Suprapubic skin (tissue), 4 donors: ENCODE measurements at regions not wholly inside any gene's neighbourhood (a gene's known extent, or its start where the extent isn't known, plus 50 kb on each side); places are given as distances from the start of the nearest gene placed in this dataset.

Experiments
- POLR2A ChIP-seq, 2 donors: fragments of 450-650 bp; IDR thresholded peaks; one replicate each; pipeline ENCODE4 v1.6.1; 2017; ENCODE audit warnings: antibody characterized with exemption in 2 of 2, mild to moderate bottlenecking in 2 of 2, moderate library complexity in 2 of 2
- POLR2AphosphoS5 ChIP-seq, 3 donors: sonication (generic); formaldehyde crosslinking; IDR thresholded peaks; one replicate each; pipeline ENCODE4 v1.6.1; 2017; ENCODE audit warnings: antibody characterized with exemption in 3 of 3
- TF ChIP-seq, protein P1 (sequence below), 2 donors: fragments of 200-600 bp in 1 of 2; fragments of 450-650 bp in 1 of 2; sonication (generic) in 1 of 2; IDR thresholded peaks; one replicate each; pipeline ENCODE4 v1.5.1; 2016 to 2019; ENCODE audit warnings: antibody characterized with exemption in 2 of 2, mild to moderate bottlenecking in 1 of 2, moderate library complexity in 1 of 2

DNA sequence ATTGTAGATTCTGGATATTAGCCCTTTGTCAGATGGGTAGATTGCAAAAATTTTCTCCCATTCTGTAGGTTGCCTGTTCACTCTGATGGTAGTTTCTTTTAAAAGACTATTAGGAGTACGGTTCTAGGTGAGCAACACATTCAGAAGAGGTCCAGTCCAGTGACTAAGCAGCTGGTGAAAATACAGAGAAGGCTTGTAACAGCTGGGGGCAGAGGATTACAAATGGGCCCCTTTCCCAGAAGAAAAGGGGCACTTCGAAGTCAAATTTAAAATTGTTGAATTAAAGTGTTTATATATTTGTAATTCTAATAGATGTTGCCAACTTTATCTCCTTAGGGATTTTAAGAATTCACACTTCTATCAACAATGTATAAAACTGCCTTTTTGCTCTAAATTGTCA is 720.5 kb downstream of the TLE4 start:
- TF ChIP-seq, protein P1, sequence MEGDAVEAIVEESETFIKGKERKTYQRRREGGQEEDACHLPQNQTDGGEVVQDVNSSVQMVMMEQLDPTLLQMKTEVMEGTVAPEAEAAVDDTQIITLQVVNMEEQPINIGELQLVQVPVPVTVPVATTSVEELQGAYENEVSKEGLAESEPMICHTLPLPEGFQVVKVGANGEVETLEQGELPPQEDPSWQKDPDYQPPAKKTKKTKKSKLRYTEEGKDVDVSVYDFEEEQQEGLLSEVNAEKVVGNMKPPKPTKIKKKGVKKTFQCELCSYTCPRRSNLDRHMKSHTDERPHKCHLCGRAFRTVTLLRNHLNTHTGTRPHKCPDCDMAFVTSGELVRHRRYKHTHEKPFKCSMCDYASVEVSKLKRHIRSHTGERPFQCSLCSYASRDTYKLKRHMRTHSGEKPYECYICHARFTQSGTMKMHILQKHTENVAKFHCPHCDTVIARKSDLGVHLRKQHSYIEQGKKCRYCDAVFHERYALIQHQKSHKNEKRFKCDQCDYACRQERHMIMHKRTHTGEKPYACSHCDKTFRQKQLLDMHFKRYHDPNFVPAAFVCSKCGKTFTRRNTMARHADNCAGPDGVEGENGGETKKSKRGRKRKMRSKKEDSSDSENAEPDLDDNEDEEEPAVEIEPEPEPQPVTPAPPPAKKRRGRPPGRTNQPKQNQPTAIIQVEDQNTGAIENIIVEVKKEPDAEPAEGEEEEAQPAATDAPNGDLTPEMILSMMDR (IDR thresholded peaks at IDR 0.05) = no peak
- no peak for TF ChIP-seq POLR2A (IDR thresholded peaks at IDR 0.05)
- no peak for TF ChIP-seq POLR2AphosphoS5 (IDR thresholded peaks at IDR 0.05)
